ENCODE measurements at regions not wholly inside any gene's neighbourhood (a gene's known extent, or its start where the extent isn't known, plus 50 kb on each side); places are given as distances from the start of the nearest gene placed in this dataset.
"Not testable (repeated sequence)": the region's sequence is repeated elsewhere in the genome, so short reads cannot be mapped to it uniquely, and the experiment has no call there.

- H3K27ac ChIP-seq (ENCODE audit: insufficient read depth, low read depth, low read length, poor library complexity, severe bottlenecking): no peak overlapping the region
- peaks cover 4% of the 10 kb centered on the region for H3K4me1 ChIP-seq (ENCODE audit: control insufficient read depth, insufficient read depth, low read length)
- H3K4me3 ChIP-seq (ENCODE audit: insufficient read depth, low read depth, low read length): no peak overlapping the region
- no peaks in the 10 kb centered on the region for H3K36me3 ChIP-seq (ENCODE audit: control insufficient read depth, insufficient read depth, low read length)
- H3K9me3 ChIP-seq (ENCODE audit: control insufficient read depth, low read length): no peaks in the 10 kb centered on the region
- WGBS, 2 experiments: 97% methylated on average over 2 of the region's 2 CpGs
- H3K27me3 ChIP-seq (ENCODE audit: control insufficient read depth, insufficient read depth, low read length, poor library complexity, severe bottlenecking): no peaks in the 10 kb centered on the region
These were observed 682.2 kb upstream of the RAG2 start for GRCh38 chr11:37280200-37280599.

GRCh38 chr11:37277896-37278465, 679.9 kb upstream of the RAG2 start:
- no peaks in the 10 kb centered on the region for H3K9me3 ChIP-seq (ENCODE audit: control insufficient read depth, low read length)
- no peaks in the 10 kb centered on the region for H3K27me3 ChIP-seq (ENCODE audit: control insufficient read depth, insufficient read depth, low read length, poor library complexity, severe bottlenecking)
- H3K27ac ChIP-seq (ENCODE audit: insufficient read depth, low read depth, low read length, poor library complexity, severe bottlenecking): no peak overlapping the region
- H3K36me3 ChIP-seq (ENCODE audit: control insufficient read depth, insufficient read depth, low read length): no peaks in the 10 kb centered on the region
- no peak overlapping the region for H3K4me3 ChIP-seq (ENCODE audit: insufficient read depth, low read depth, low read length)
- H3K4me1 ChIP-seq (ENCODE audit: control insufficient read depth, insufficient read depth, low read length): peaks cover 4% of the 10 kb centered on the region
- 75 to 100% methylated on average over 3 of the region's 3 CpGs for WGBS, 2 experiments

GRCh38 chr11:37264783-37265182, 666.7 kb upstream of the RAG2 start:
- no peaks in the 10 kb centered on the region for H3K36me3 ChIP-seq (ENCODE audit: control insufficient read depth, insufficient read depth, low read length)
- no peak overlapping the region for H3K27ac ChIP-seq (ENCODE audit: insufficient read depth, low read depth, low read length, poor library complexity, severe bottlenecking)
- H3K4me1 ChIP-seq (ENCODE audit: control insufficient read depth, insufficient read depth, low read length): no peaks in the 10 kb centered on the region
- H3K27me3 ChIP-seq (ENCODE audit: control insufficient read depth, insufficient read depth, low read length, poor library complexity, severe bottlenecking): no peaks in the 10 kb centered on the region
- H3K9me3 ChIP-seq (ENCODE audit: control insufficient read depth, low read length): no peaks in the 10 kb centered on the region
- no peak overlapping the region for H3K4me3 ChIP-seq (ENCODE audit: insufficient read depth, low read depth, low read length)
- WGBS, 2 experiments: 84 to 85% methylated on average over 4 of the region's 4 CpGs

GRCh38 chr11:37264060-37264459, 666.0 kb upstream of the RAG2 start:
- H3K4me1 ChIP-seq (ENCODE audit: control insufficient read depth, insufficient read depth, low read length): no peaks in the 10 kb centered on the region
- no peaks in the 10 kb centered on the region for H3K9me3 ChIP-seq (ENCODE audit: control insufficient read depth, low read length)
- no peaks in the 10 kb centered on the region for H3K27me3 ChIP-seq (ENCODE audit: control insufficient read depth, insufficient read depth, low read length, poor library complexity, severe bottlenecking)
- no peak overlapping the region for H3K4me3 ChIP-seq (ENCODE audit: insufficient read depth, low read depth, low read length)
- 97 to 100% methylated on average over 1 of the region's 1 CpG for WGBS, 2 experiments
- no peak overlapping the region for H3K27ac ChIP-seq (ENCODE audit: insufficient read depth, low read depth, low read length, poor library complexity, severe bottlenecking)
- no peaks in the 10 kb centered on the region for H3K36me3 ChIP-seq (ENCODE audit: control insufficient read depth, insufficient read depth, low read length)

GRCh38 chr11:37263467-37263866, 665.4 kb upstream of the RAG2 start:
- not testable (repeated sequence) for H3K27me3 ChIP-seq (ENCODE audit: control insufficient read depth, insufficient read depth, low read length, poor library complexity, severe bottlenecking); H3K9me3 ChIP-seq (ENCODE audit: control insufficient read depth, low read length); H3K36me3 ChIP-seq (ENCODE audit: control insufficient read depth, insufficient read depth, low read length); H3K4me3 ChIP-seq (ENCODE audit: insufficient read depth, low read depth, low read length); H3K27ac ChIP-seq (ENCODE audit: insufficient read depth, low read depth, low read length, poor library complexity, severe bottlenecking); H3K4me1 ChIP-seq (ENCODE audit: control insufficient read depth, insufficient read depth, low read length)
- 93 to 94% methylated on average over 8 of the region's 9 CpGs for WGBS, 2 experiments

GRCh38 chr11:37259734-37260133, 661.7 kb upstream of the RAG2 start:
- no peaks in the 10 kb centered on the region for H3K4me1 ChIP-seq (ENCODE audit: control insufficient read depth, insufficient read depth, low read length)
- 79 to 94% methylated on average over 2 to 3 of the region's 3 CpGs for WGBS, 2 experiments
- H3K9me3 ChIP-seq (ENCODE audit: control insufficient read depth, low read length): no peaks in the 10 kb centered on the region
- no peaks in the 10 kb centered on the region for H3K27me3 ChIP-seq (ENCODE audit: control insufficient read depth, insufficient read depth, low read length, poor library complexity, severe bottlenecking)
- H3K36me3 ChIP-seq (ENCODE audit: control insufficient read depth, insufficient read depth, low read length): no peaks in the 10 kb centered on the region
- no peak overlapping the region for H3K27ac ChIP-seq (ENCODE audit: insufficient read depth, low read depth, low read length, poor library complexity, severe bottlenecking)
- H3K4me3 ChIP-seq (ENCODE audit: insufficient read depth, low read depth, low read length): no peak overlapping the region

- Histone ChIP-seq H3K4me1 (ENCODE audit: control insufficient read depth, insufficient read depth, low read length) (no peaks in the 10 kb centered on the region), H3K27ac (ENCODE audit: insufficient read depth, low read depth, low read length, poor library complexity, severe bottlenecking) (no peak overlapping the region), H3K27me3 (ENCODE audit: control insufficient read depth, insufficient read depth, low read length, poor library complexity, severe bottlenecking) (no peaks in the 10 kb centered on the region), H3K36me3 (ENCODE audit: control insufficient read depth, insufficient read depth, low read length) (no peaks in the 10 kb centered on the region), H3K9me3 (ENCODE audit: control insufficient read depth, low read length) (no peaks in the 10 kb centered on the region), H3K4me3 (ENCODE audit: insufficient read depth, low read depth, low read length) (no peak overlapping the region)
- 89 to 92% methylated on average over 1 of the region's 2 CpGs for WGBS, 2 experiments
These were observed 650.1 kb upstream of the RAG2 start for GRCh38 chr11:37248145-37248544.

GRCh38 chr11:37246092-37246491, 648.1 kb upstream of the RAG2 start:
- H3K27ac ChIP-seq (ENCODE audit: insufficient read depth, low read depth, low read length, poor library complexity, severe bottlenecking); H3K27me3 ChIP-seq (ENCODE audit: control insufficient read depth, insufficient read depth, low read length, poor library complexity, severe bottlenecking); H3K9me3 ChIP-seq (ENCODE audit: control insufficient read depth, low read length); H3K36me3 ChIP-seq (ENCODE audit: control insufficient read depth, insufficient read depth, low read length); H3K4me3 ChIP-seq (ENCODE audit: insufficient read depth, low read depth, low read length); H3K4me1 ChIP-seq (ENCODE audit: control insufficient read depth, insufficient read depth, low read length): not testable (repeated sequence)
- 88 to 90% methylated on average over 14 of the region's 15 CpGs for WGBS, 2 experiments

- H3K27me3 ChIP-seq (ENCODE audit: control insufficient read depth, insufficient read depth, low read length, poor library complexity, severe bottlenecking): no peaks in the 10 kb centered on the region
- H3K4me1 ChIP-seq (ENCODE audit: control insufficient read depth, insufficient read depth, low read length): no peaks in the 10 kb centered on the region
- WGBS, 2 experiments: 84 to 91% methylated on average over 1 of the region's 1 CpG
- H3K9me3 ChIP-seq (ENCODE audit: control insufficient read depth, low read length): no peaks in the 10 kb centered on the region
- no peak overlapping the region for H3K27ac ChIP-seq (ENCODE audit: insufficient read depth, low read depth, low read length, poor library complexity, severe bottlenecking)
- H3K4me3 ChIP-seq (ENCODE audit: insufficient read depth, low read depth, low read length): no peak overlapping the region
- no peaks in the 10 kb centered on the region for H3K36me3 ChIP-seq (ENCODE audit: control insufficient read depth, insufficient read depth, low read length)
These were observed 632.8 kb upstream of the RAG2 start for GRCh38 chr11:37230865-37231264.

GRCh38 chr11:37223962-37224361, 625.9 kb upstream of the RAG2 start:
- H3K4me1 ChIP-seq (ENCODE audit: control insufficient read depth, insufficient read depth, low read length): no peaks in the 10 kb centered on the region
- H3K27ac ChIP-seq (ENCODE audit: insufficient read depth, low read depth, low read length, poor library complexity, severe bottlenecking): no peak overlapping the region
- peaks cover 4% of the 10 kb centered on the region for H3K9me3 ChIP-seq (ENCODE audit: control insufficient read depth, low read length)
- WGBS, 2 experiments: 91 to 94% methylated on average over 4 of the region's 4 CpGs
- no peak overlapping the region for H3K4me3 ChIP-seq (ENCODE audit: insufficient read depth, low read depth, low read length)
- peaks cover 3% of the 10 kb centered on the region for H3K36me3 ChIP-seq (ENCODE audit: control insufficient read depth, insufficient read depth, low read length)
- no peaks in the 10 kb centered on the region for H3K27me3 ChIP-seq (ENCODE audit: control insufficient read depth, insufficient read depth, low read length, poor library complexity, severe bottlenecking)

GRCh38 chr11:37203006-37203405, 605.0 kb upstream of the RAG2 start:
- Histone ChIP-seq H3K4me3 (ENCODE audit: insufficient read depth, low read depth, low read length) (no peak overlapping the region), H3K4me1 (ENCODE audit: control insufficient read depth, insufficient read depth, low read length) (peaks cover 3% of the 10 kb centered on the region), H3K9me3 (ENCODE audit: control insufficient read depth, low read length) (no peaks in the 10 kb centered on the region), H3K27me3 (ENCODE audit: control insufficient read depth, insufficient read depth, low read length, poor library complexity, severe bottlenecking) (no peaks in the 10 kb centered on the region), H3K36me3 (ENCODE audit: control insufficient read depth, insufficient read depth, low read length) (no peaks in the 10 kb centered on the region), H3K27ac (ENCODE audit: insufficient read depth, low read depth, low read length, poor library complexity, severe bottlenecking) (no peak overlapping the region)
- 92 to 95% methylated on average over 5 of the region's 5 CpGs for whole genome bisulfite sequencing, 2 experiments
